SIG-M5 treated with dmso at 0.1 percent for 504 hours (cell line): ENCODE measurements at regions not wholly inside any gene's neighbourhood (a gene's known extent, or its start where the extent isn't known, plus 50 kb on each side); places are given as distances from the start of the nearest gene placed in this dataset.
"Not testable (repeated sequence)": the region's sequence is repeated elsewhere in the genome, so short reads cannot be mapped to it uniquely, and the experiment has no call there.

Experiments
- DNase-seq: peaks from one replicate; lab custom pipeline; 2025; ENCODE audit not compliant: unreplicated experiment; lab: John Stamatoyannopoulos, UW

DNA sequence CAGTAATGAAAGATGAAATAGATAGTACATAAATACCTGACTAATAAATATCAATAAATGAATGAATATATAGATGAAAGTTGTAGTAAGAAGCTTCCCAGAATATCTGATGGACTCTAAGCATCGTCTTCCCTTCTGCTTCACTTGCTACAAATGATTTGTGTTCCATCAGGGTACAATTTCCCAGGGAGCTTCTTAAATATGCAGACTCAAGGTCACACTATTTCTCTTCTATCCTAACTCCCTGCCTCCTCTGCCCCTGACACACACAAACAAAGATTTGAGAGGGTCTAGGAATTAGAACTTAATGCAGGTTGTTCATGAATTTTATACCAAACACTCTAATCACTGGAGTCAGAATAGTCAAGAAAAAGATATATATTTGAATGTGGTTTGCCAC is 415.9 kb upstream of the TMPRSS15 start:
- no peak for DNase-seq

GRCh38 chr21:18826562-18826961 is 423.0 kb upstream of the TMPRSS15 start:
- no peak for DNase-seq

DNA sequence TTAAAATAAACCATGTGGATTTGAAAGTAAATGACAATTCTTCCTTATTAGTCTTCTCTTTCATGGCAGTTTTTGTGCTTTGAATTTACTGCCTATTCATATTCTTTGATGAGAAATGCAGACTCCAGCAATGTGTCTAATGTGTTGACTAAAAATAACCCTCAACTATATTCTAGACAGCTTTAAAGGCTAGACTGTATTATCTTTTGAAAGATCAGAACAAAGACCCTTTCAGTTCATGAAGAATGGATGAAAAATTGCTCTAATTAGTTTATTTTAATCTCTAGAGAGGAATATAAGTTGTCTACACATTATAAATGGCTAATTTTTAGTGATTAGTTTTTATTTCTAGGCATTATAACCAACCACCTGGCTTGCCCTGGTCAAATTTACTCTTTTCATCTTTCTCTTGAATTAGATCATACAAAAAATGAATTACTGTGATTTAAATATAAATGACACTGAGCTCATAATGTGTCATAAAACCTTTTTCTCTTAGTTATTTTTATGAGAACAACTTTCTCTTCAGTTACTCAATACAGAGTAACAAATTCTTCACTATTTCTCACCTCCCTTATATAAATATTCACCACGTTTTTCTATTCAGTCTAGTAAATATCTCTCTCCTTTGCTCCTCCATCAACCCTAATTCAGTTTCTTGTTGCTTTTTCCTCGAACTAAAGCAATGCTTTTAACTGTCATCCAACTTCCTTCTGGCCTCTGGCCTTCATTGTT is 428.5 kb upstream of the TMPRSS15 start:
- DNase-seq = no peak

- no peak for DNase-seq
Measured at GRCh38 chr21:18832950-18833349, 429.4 kb upstream of the TMPRSS15 start.

DNA sequence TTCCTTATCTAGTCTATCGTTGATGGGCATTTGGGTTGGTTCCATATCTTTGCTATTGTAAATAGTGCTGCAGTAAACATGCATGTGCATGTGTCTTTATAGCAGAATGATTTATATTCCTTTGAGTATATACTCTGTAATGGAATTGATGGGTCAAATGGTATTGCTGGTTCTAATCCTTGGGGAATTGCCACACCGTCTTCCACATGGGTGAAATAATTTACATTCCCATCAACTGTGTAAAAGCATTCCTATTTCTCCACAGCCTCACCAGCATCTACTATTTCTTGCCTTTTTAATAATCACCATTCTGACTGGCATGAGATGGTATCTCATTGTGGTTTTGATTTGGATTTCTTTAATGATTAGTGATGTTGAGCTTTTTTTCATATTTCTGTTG is 430.5 kb upstream of the TMPRSS15 start:
- not testable (repeated sequence) for DNase-seq

DNA sequence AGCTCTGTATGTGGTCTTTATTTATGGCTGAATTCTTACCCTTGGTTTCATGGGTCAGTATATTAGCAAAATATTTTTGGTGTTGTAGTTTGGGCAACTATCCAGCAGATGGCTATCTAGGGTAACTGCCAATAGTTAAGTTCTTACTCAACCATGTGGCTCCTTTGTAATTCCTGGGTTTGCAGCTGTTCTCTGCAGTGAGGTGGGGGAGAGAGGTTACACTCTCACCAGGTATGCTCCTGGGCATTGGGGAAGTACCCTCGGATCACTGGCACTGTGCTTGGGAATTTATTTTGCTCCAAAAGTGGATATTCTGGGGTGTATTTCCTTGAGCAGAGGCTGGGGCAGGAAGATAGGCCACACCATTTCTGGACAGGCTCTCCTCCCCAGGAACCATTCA is 436.7 kb upstream of the TMPRSS15 start:
- DNase-seq = peak; percentile 45

- not testable (repeated sequence) for DNase-seq
Measured at GRCh38 chr21:18857606-18858005, 454.0 kb upstream of the TMPRSS15 start.

- DNase-seq = no peak
Measured at GRCh38 chr21:18869104-18869503, 465.5 kb upstream of the TMPRSS15 start.

GRCh38 chr21:18877917-18878316 is 474.3 kb upstream of the TMPRSS15 start:
- no peak for DNase-seq

DNA sequence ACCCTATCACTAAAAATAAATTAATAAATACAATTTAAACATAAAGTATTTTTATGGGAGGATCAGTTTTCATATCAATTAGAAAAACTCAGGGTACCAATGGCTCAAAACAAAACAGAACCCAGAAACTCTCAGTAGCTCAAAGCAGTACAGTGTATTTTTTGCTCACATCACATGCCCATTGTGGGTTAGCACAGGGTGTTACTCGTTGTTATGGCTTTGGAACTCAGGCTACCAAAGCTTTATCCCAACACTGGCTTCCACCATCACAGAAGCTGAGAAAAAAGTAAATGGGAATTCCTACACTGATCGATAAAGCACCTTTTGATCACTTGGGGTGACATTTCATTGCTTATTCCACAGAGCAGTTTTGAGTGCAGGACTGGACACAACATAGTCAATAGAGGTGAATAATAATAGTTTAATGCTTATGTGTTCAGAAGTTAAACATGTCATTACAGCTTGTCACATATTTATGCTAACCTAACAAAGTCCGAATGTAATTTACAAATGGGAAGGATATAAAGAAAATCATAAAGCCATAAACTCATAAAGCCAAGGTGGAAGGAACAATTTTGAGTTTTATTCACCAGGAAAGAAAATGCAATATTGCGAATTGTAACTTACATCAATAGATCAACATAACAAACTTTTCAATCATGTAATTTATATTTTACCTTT is 484.5 kb upstream of the TMPRSS15 start:
- no peak for DNase-seq

GRCh38 chr21:18893406-18893805 is 489.8 kb upstream of the TMPRSS15 start:
- no peak for DNase-seq

DNA sequence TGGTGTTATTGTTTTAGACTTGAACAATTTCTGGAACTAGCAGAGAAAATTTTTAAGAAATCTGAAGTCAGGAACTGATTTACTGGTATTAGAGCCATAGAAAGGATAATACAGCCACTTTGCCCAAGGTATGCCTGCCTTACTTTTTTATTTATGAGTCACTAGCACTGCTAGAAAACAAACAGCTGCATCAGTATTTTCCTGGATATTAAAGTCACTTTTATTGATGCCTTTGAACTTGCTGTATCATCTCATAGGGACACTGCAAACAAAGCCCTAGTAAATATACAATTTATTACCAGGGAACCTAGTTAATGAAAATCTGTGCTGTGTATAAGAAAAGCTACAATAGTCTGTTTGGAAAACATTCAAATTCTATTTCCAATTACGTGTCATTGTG is 490.8 kb upstream of the TMPRSS15 start:
- no peak for DNase-seq

DNA sequence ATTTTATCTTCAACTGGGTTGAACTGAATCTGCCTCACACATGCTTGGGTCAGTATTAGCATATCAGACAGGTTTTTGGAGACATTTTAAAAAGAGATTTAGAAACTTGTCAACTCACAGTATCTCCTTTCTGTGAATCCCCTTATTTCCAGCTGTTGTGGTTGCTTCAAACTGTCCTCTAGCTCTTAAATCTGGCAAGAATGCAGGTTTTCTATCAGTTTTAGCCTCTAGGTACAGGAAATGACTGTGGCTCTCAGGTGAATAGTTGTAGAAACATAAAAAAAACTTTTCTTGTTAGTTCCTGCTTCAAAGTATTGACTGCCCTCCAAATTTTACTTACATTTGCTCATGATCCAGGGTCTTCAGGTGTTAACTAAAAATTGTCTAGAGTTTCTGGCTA is 495.7 kb upstream of the TMPRSS15 start:
- no peak for DNase-seq

GRCh38 chr21:18902660-18903059 is 499.1 kb upstream of the TMPRSS15 start:
- no peak for DNase-seq

DNA sequence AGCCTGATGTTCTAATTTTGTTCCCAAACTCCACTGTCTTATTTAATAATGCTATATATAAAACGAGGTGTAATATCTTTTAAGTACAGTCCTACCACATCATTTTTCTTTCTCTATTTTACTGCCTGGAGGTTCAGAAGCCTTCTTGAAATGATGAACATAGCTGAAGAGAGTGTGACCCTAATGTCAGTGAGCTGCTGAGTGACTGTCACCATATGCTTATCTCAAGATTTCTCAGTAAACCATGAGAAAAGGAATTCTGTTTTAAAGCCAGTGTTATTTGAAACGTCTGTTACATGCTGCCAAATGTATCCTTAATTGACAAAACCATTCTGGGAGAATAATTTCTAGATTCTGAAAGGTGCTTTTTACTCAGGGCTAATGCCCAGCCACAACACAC is 503.5 kb upstream of the TMPRSS15 start:
- no peak for DNase-seq

GRCh38 chr21:18908641-18909040 is 505.1 kb upstream of the TMPRSS15 start:
- DNase-seq = no peak

DNA sequence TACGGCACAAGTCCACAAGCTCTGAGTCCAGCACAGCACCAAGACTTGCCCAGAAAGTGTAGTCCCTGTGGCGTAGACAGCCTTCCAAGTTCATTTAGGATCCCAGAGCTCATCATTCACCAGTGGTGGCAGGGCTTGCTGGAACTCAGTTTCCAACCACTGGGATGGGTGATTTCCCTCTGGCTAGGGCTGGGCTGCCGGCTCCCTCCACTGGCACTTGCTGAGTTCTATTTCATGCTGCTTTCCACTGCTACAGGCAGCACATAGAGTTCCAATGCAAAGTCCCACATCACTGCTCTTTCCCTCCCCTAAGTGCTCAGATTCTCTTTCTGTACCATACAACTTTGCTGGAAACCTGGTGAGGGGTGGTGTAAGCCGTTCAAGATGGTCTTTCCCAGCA is 510.3 kb upstream of the TMPRSS15 start:
- no peak for DNase-seq

GRCh38 chr21:18914570-18914969 is 511.0 kb upstream of the TMPRSS15 start:
- no peak for DNase-seq

DNA sequence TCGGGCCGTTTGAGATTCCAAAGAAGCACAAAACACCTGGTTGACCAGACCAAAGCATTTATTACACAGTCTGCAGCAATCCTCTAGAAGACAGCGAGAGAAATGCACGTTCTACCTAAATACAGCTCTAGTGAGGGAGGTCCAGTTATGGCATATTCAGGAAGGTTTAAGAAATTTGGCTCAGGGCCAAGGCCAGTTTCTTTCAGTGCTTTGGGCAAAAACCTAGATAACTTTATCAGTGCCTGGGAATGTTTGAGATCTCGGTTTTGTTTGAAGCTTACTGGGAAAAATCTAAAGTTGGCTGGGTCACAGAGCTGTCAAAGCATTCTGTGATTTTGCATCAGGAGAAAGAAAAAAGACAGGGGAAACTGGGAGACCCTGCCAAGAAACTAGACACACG is 514.0 kb upstream of the TMPRSS15 start:
- DNase-seq = no peak

DNA sequence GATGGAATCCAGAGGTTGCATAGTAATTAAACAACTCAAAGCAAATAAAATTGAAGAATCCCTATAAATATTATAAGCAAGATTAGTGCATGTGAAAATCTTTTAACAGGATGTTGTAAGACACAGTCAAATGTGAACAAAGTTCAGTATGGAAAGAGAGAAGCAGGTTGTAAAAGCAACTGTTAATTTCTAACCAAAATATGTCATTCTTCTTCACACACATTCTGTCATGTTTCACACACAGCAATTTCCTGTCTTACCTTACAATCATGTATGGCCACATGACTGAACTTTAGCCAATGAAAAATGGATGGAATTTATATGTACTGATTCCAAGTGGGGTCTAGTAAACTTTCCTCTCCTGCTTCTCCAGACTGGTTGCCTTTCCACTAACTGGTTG is 527.7 kb upstream of the TMPRSS15 start:
- no peak for DNase-seq

GRCh38 chr21:18937337-18937736 is 533.8 kb upstream of the TMPRSS15 start:
- no peak for DNase-seq

DNA sequence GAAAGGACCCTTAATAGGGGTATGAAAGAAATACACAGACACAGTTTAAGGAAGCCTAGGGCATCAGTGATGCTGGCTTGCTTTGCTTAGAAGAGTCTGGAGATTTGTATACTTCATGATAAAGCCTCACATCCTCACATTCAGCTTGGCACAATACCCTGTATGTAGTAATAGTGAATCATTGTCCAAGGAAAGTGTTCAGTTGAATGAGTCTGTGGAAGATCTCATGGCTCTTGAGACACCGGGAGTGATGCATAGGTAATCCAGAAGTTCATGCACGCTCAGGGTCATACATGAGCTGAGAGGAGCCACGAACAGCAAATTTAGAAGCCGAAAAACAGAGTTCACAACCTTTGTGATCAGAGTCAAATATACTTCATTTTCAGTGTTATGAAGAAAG is 537.2 kb upstream of the TMPRSS15 start:
- no peak for DNase-seq
